ENCODE measurements at regions not wholly inside any gene's neighbourhood (a gene's known extent, or its start where the extent isn't known, plus 50 kb on each side); places are given as distances from the start of the nearest gene placed in this dataset.

- H3F3A ChIP-seq (ENCODE audit: control insufficient read depth, insufficient read depth) = no peaks in the 10 kb centered on the region
- H3K27ac ChIP-seq (ENCODE audit: low read depth, low read length) = no peak overlapping the region
- H3K9me2 ChIP-seq (replicated peaks; ENCODE audit: control insufficient read depth, low read length) = no peaks in the 10 kb centered on the region; the same call in 1 of the 2 replicates
- no peak for TF ChIP-seq CTCF (IDR thresholded peaks at IDR 0.05; ENCODE audit: low read depth, low read length, poor library complexity, severe bottlenecking)
- TF ChIP-seq EZH2phosphoT487 (IDR thresholded peaks at IDR 0.05; ENCODE audit: borderline replicate concordance, low read length) = no peak
- H3K36me3 ChIP-seq (ENCODE audit: control insufficient read depth, low read length) = no peaks in the 10 kb centered on the region
- no peak overlapping the region for H3K4me3 ChIP-seq (ENCODE audit: low read length)
- H3K9me3 ChIP-seq (ENCODE audit: control insufficient read depth, insufficient read depth, low read length) = no peaks in the 10 kb centered on the region
- H3K4me2 ChIP-seq (ENCODE audit: low read length) = no peak overlapping the region
- H3K79me2 ChIP-seq (ENCODE audit: control insufficient read depth, low read length) = no peaks in the 10 kb centered on the region
- H3K4me1 ChIP-seq (ENCODE audit: control insufficient read depth, low read length) = no peaks in the 10 kb centered on the region
- H4K20me1 ChIP-seq (ENCODE audit: control insufficient read depth, insufficient read depth, low read depth, low read length) = no peaks in the 10 kb centered on the region
- no peaks in the 10 kb centered on the region for H3K27me3 ChIP-seq (ENCODE audit: control insufficient read depth, low read length)
Measured at GRCh38 chr7:118129041-118129795, 54.7 kb upstream of the LSM8 start.

DNA sequence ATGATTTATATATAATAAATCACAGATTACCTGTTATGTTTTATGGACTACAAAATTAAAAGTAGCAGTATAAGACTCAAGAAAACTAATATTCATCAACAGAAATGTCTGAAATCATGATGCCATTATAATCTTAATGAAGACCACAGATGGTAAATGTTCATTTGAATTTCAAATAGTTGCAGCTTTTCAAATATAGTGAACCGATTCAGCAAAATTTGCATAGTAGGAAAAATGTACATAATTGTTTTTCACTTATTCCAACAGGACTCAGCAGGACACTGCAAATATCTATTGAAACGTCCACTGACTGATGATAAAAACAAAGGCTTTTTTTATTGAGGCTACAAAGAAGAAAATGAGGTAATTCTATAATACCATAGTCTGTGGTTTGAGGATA is 51.2 kb upstream of the LSM8 start:
- no peak overlapping the region for H3K4me3 ChIP-seq (ENCODE audit: low read length)
- TF ChIP-seq CTCF (IDR thresholded peaks at IDR 0.05; ENCODE audit: low read depth, low read length, poor library complexity, severe bottlenecking) = no peak
- TF ChIP-seq EZH2phosphoT487 (IDR thresholded peaks at IDR 0.05; ENCODE audit: borderline replicate concordance, low read length) = no peak
- H3K4me2 ChIP-seq (ENCODE audit: low read length) = no peak overlapping the region
- H3K9me3 ChIP-seq (ENCODE audit: control insufficient read depth, insufficient read depth, low read length) = no peaks in the 10 kb centered on the region
- no peaks in the 10 kb centered on the region for H3K36me3 ChIP-seq (ENCODE audit: control insufficient read depth, low read length)
- no peaks in the 10 kb centered on the region for H3K79me2 ChIP-seq (ENCODE audit: control insufficient read depth, low read length)
- no peak overlapping the region for H3K27ac ChIP-seq (ENCODE audit: low read depth, low read length)
- no peaks in the 10 kb centered on the region for H3K4me1 ChIP-seq (ENCODE audit: control insufficient read depth, low read length)
- H3K27me3 ChIP-seq (ENCODE audit: control insufficient read depth, low read length) = no peaks in the 10 kb centered on the region
- H3K9me2 ChIP-seq (replicated peaks; ENCODE audit: control insufficient read depth, low read length) = no peaks in the 10 kb centered on the region; the same call in 1 of the 2 replicates
- no peaks in the 10 kb centered on the region for H3F3A ChIP-seq (ENCODE audit: control insufficient read depth, insufficient read depth)
- H4K20me1 ChIP-seq (ENCODE audit: control insufficient read depth, insufficient read depth, low read depth, low read length) = no peaks in the 10 kb centered on the region
